HUES64 (cell line): ENCODE measurements at regions not wholly inside any gene's neighbourhood (a gene's known extent, or its start where the extent isn't known, plus 50 kb on each side); places are given as distances from the start of the nearest gene placed in this dataset.

Source experiments
- H3K27ac ChIP-seq: 2 replicates; pipeline ENCODE4 v1.7.0; 2013; ENCODE audit warnings: low read depth, low read length, inconsistent platforms
- H3K27me3 ChIP-seq: 2 replicates; pipeline ENCODE4 v1.6.1; 2013; ENCODE audit warnings: mild to moderate bottlenecking, low read length; ENCODE audit not compliant: insufficient read depth
- H3K36me3 ChIP-seq: 2 replicates; pipeline ENCODE4 v1.6.1; 2013; ENCODE audit warnings: mild to moderate bottlenecking, low read length; ENCODE audit not compliant: insufficient read depth
- H3K4me1 ChIP-seq: 2 replicates; pipeline ENCODE4 v1.6.1; 2013; ENCODE audit warnings: mild to moderate bottlenecking, low read length, moderate library complexity; ENCODE audit not compliant: insufficient read depth
- H3K4me3 ChIP-seq: 2 replicates; pipeline ENCODE4 v1.5.1; 2013; ENCODE audit warnings: mild to moderate bottlenecking, low read length, moderate library complexity
- H3K9ac ChIP-seq: 2 replicates; pipeline ENCODE4 v1.6.1; 2013; ENCODE audit warnings: mild to moderate bottlenecking, low read depth, low read length
- H3K9me3 ChIP-seq: 2 replicates; pipeline ENCODE4 v1.6.1; 2013; ENCODE audit warnings: low read depth, low read length; ENCODE audit not compliant: insufficient read depth
- WGBS: fragments of 150-250, 120-280 bp; methylation state at CpG from one replicate; pipeline ENCODE4 v1.1.7; 2013; ENCODE audit warnings: missing lambda C conversion rate; 5-methylcytosine and 5-hydroxymethylcytosine counted together

- H3K27me3 ChIP-seq = peaks cover 1% of the 10 kb centered on the region; the same call in 1 of the 2 replicates
- no peaks in the 10 kb centered on the region for H3K36me3 ChIP-seq
- 11% methylated on average over 4 of the region's 4 CpGs for WGBS
Observed at GRCh38 chr17:34706029-34706428, 126.6 kb downstream of the TMEM132E start.

GRCh38 chr17:34703533-34703932, 124.2 kb downstream of the TMEM132E start:
- H3K4me1 ChIP-seq = no peaks in the 10 kb centered on the region
- 25% methylated on average over 3 of the region's 3 CpGs for WGBS

More at GRCh38 chr17:34706029-34706428, 126.6 kb downstream of the TMEM132E start:
- Histone ChIP-seq H3K9ac (no peak overlapping the region), H3K27ac (no peak overlapping the region), H3K9me3 (no peaks in the 10 kb centered on the region), H3K4me1 (no peaks in the 10 kb centered on the region), H3K4me3 (no peak overlapping the region)

GRCh38 chr17:34699181-34699580, 119.8 kb downstream of the TMEM132E start:
- no peak overlapping the region for H3K27ac ChIP-seq
- H3K27me3 ChIP-seq = peaks cover 31% of the 10 kb centered on the region; the same call in 1 of the 2 replicates
- H3K4me3 ChIP-seq = no peak overlapping the region
- no peaks in the 10 kb centered on the region for H3K4me1 ChIP-seq
- H3K9ac ChIP-seq = no peak overlapping the region
- WGBS = 50% methylated on average over 4 of the region's 4 CpGs
- no peaks in the 10 kb centered on the region for H3K9me3 ChIP-seq
- no peaks in the 10 kb centered on the region for H3K36me3 ChIP-seq

More at GRCh38 chr17:34703533-34703932, 124.2 kb downstream of the TMEM132E start:
- H3K27ac ChIP-seq = no peak overlapping the region
- H3K9me3 ChIP-seq = no peaks in the 10 kb centered on the region
- H3K9ac ChIP-seq = no peak overlapping the region
- H3K27me3 ChIP-seq = peaks cover 11% of the 10 kb centered on the region; the same call in 1 of the 2 replicates
- no peak overlapping the region for H3K4me3 ChIP-seq
- no peaks in the 10 kb centered on the region for H3K36me3 ChIP-seq

GRCh38 chr17:34692920-34693319, 113.5 kb downstream of the TMEM132E start:
- Histone ChIP-seq H3K27me3 (peaks cover 23% of the 10 kb centered on the region), H3K4me1 (no peaks in the 10 kb centered on the region), H3K36me3 (no peaks in the 10 kb centered on the region), H3K27ac (no peak overlapping the region), H3K9ac (no peak overlapping the region), H3K9me3 (no peaks in the 10 kb centered on the region), H3K4me3 (no peak overlapping the region)
- WGBS = 80% methylated on average over 1 of the region's 1 CpG
